ENCODE measurements at regions not wholly inside any gene's neighbourhood (a gene's known extent, or its start where the extent isn't known, plus 50 kb on each side); places are given as distances from the start of the nearest gene placed in this dataset.

DNA sequence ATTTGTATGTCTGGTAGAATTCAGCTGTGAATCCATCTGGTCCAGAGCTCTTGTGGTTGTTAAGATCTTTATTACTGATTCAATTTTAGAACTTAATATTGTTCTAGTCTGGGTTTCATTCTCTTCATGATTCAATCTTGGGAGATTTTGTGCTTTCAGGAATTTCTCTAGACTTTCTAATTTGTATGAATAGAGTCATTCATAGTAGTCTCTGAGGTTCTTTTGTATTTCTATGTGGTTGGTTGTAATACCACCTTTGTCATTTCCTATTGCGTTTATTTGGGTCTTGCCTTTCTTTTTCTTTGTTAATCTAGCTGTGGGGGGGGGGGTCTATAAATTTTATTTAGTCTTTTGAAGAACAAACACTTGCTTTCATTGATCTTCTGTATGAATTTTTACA, 824.8 kb upstream of the GALNTL6 start:
- H3K9me3 ChIP-seq (ENCODE audit: control insufficient read depth in 2 of 3, insufficient read depth in 1 of 3, low read length in 3 of 3) = no peaks in the 10 kb centered on the region
- no peaks in the 10 kb centered on the region for H3K4me1 ChIP-seq (ENCODE audit: control insufficient read depth in 2 of 3, insufficient read depth in 2 of 3, low read depth in 1 of 3, low read length in 3 of 3)
- TF ChIP-seq CTCF (IDR thresholded peaks at IDR 0.05; ENCODE audit: borderline replicate concordance, extremely low read depth, insufficient read depth) = no peak
- H3K9ac ChIP-seq (ENCODE audit: low read length in 3 of 3) = no peak overlapping the region
- intact Hi-C loops (cut with DNase I) = no loop called here
- no peak for FAIRE-seq
- H3K4me3 ChIP-seq (ENCODE audit: low read length in 3 of 3) = no peak overlapping the region
- H3K36me3 ChIP-seq (ENCODE audit: control insufficient read depth in 2 of 3, insufficient read depth in 3 of 3, low read length in 3 of 3) = no peaks in the 10 kb centered on the region
- no peak overlapping the region for H3K27ac ChIP-seq (ENCODE audit: low read depth in 2 of 2, low read length in 2 of 2)
- no peak for DNase-seq
- no peaks in the 10 kb centered on the region for H3K27me3 ChIP-seq (ENCODE audit: control insufficient read depth, insufficient read depth, low read length)

GRCh38 chr4:170979736-170980135, 833.5 kb upstream of the GALNTL6 start:
- Histone ChIP-seq H3K9me3 (ENCODE audit: control insufficient read depth in 2 of 3, insufficient read depth in 1 of 3, low read length in 3 of 3) (no peaks in the 10 kb centered on the region), H3K27ac (ENCODE audit: low read depth in 2 of 2, low read length in 2 of 2) (no peak overlapping the region), H3K27me3 (ENCODE audit: control insufficient read depth, insufficient read depth, low read length) (no peaks in the 10 kb centered on the region), H3K4me3 (ENCODE audit: low read length in 3 of 3) (no peak overlapping the region), H3K9ac (ENCODE audit: low read length in 3 of 3) (no peak overlapping the region), H3K4me1 (ENCODE audit: control insufficient read depth in 2 of 3, insufficient read depth in 2 of 3, low read depth in 1 of 3, low read length in 3 of 3) (no peaks in the 10 kb centered on the region), H3K36me3 (ENCODE audit: control insufficient read depth in 2 of 3, insufficient read depth in 3 of 3, low read length in 3 of 3) (no peaks in the 10 kb centered on the region)
- TF ChIP-seq CTCF (IDR thresholded peaks at IDR 0.05; ENCODE audit: borderline replicate concordance, extremely low read depth, insufficient read depth) = no peak
- intact Hi-C loops (cut with DNase I) = no loop called here
- FAIRE-seq (no peak), DNase-seq (no peak)

DNA sequence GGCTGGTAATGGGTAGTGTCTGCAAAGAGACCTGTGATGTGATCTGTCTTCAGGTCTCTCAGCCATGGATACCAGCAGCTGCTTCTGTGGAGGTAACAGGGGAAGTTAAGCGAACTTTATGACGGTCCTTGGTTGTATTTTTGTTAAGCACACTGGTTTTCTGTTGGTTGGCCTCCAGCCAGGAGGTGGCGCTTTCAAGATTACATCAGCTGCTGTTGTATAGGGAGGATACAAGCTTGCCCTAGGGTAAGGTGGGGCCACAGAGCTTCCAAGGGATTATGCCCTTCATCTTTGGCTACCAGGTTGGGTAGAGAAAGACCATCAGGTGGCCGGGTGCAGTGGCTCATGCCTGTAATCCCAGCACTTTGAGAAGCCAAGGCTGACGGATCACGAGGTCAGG, 834.2 kb upstream of the GALNTL6 start:
- TF ChIP-seq CTCF (IDR thresholded peaks at IDR 0.05; ENCODE audit: borderline replicate concordance, extremely low read depth, insufficient read depth) = no peak
- Histone ChIP-seq H3K9ac (ENCODE audit: low read length in 3 of 3) (no peak overlapping the region), H3K4me3 (ENCODE audit: low read length in 3 of 3) (no peak overlapping the region), H3K36me3 (ENCODE audit: control insufficient read depth in 2 of 3, insufficient read depth in 3 of 3, low read length in 3 of 3) (no peaks in the 10 kb centered on the region), H3K4me1 (ENCODE audit: control insufficient read depth in 2 of 3, insufficient read depth in 2 of 3, low read depth in 1 of 3, low read length in 3 of 3) (no peaks in the 10 kb centered on the region), H3K9me3 (ENCODE audit: control insufficient read depth in 2 of 3, insufficient read depth in 1 of 3, low read length in 3 of 3) (no peaks in the 10 kb centered on the region), H3K27ac (ENCODE audit: low read depth in 2 of 2, low read length in 2 of 2) (no peak overlapping the region), H3K27me3 (ENCODE audit: control insufficient read depth, insufficient read depth, low read length) (no peaks in the 10 kb centered on the region)
- intact Hi-C loops (cut with DNase I) = no loop called here
- no peak for DNase-seq
- no peak for FAIRE-seq

- no peak for FAIRE-seq
Observed at GRCh38 chr4:170949084-170949483, 859.3 kb upstream of the AADAT start.

More at GRCh38 chr4:170949084-170949483, 859.3 kb upstream of the AADAT start:
- Histone ChIP-seq H3K36me3 (ENCODE audit: control insufficient read depth in 2 of 3, insufficient read depth in 3 of 3, low read length in 3 of 3) (no peaks in the 10 kb centered on the region), H3K4me3 (ENCODE audit: low read length in 3 of 3) (no peak overlapping the region), H3K27ac (ENCODE audit: low read depth in 2 of 2, low read length in 2 of 2) (no peak overlapping the region), H3K4me1 (ENCODE audit: control insufficient read depth in 2 of 3, insufficient read depth in 2 of 3, low read depth in 1 of 3, low read length in 3 of 3) (no peaks in the 10 kb centered on the region), H3K27me3 (ENCODE audit: control insufficient read depth, insufficient read depth, low read length) (no peaks in the 10 kb centered on the region), H3K9ac (ENCODE audit: low read length in 3 of 3) (no peak overlapping the region), H3K9me3 (ENCODE audit: control insufficient read depth in 2 of 3, insufficient read depth in 1 of 3, low read length in 3 of 3) (no peaks in the 10 kb centered on the region)
- intact Hi-C loops (cut with DNase I) = no loop called here
- no peak for DNase-seq
- TF ChIP-seq CTCF (IDR thresholded peaks at IDR 0.05; ENCODE audit: borderline replicate concordance, extremely low read depth, insufficient read depth) = no peak

Measured in kidney (tissue), 13 donors.